RWPE2 (cell line): ENCODE measurements at regions not wholly inside any gene's neighbourhood (a gene's known extent, or its start where the extent isn't known, plus 50 kb on each side); places are given as distances from the start of the nearest gene placed in this dataset.
A peak's percentile ranks its signal among the peaks of the same experiment; 100 is the strongest.
"Not testable (repeated sequence)": the region's sequence is repeated elsewhere in the genome, so short reads cannot be mapped to it uniquely, and the experiment has no call there.

Experiments
- ATAC-seq: fragments of 200-7000 bp; cut with Tn5 transposase; 3 replicates; pipeline ENCODE4 v1.9.1; 2021; ENCODE audit warnings: low read depth
- DNase-seq: peaks from one replicate; pipeline ENCODE4 v3.0.0-alpha.2; 2020; ENCODE audit warnings: low spot score
- H3K27ac ChIP-seq: fragments of 450-650 bp; 2 replicates; pipeline ENCODE4 v1.5.1; 2017; ENCODE audit warnings: mild to moderate bottlenecking; ENCODE audit not compliant: poor library complexity, severe bottlenecking
- H3K27me3 ChIP-seq: fragments of 250-450 bp; sonication (Bioruptor Pico); 2 replicates; pipeline ENCODE4 v1.5.1; 2021; ENCODE audit warnings: mild to moderate bottlenecking, moderate library complexity; ENCODE audit not compliant: insufficient read depth, poor library complexity, severe bottlenecking
- H3K36me3 ChIP-seq: fragments of 250-450 bp; sonication (Bioruptor Pico); 2 replicates; pipeline ENCODE4 v1.5.1; 2020; ENCODE audit warnings: low read depth, mild to moderate bottlenecking, moderate library complexity
- H3K4me1 ChIP-seq: fragments of 250-450 bp; sonication (Bioruptor Pico); 2 replicates; pipeline ENCODE4 v1.5.1; 2021; ENCODE audit warnings: mild to moderate bottlenecking, moderate library complexity; ENCODE audit not compliant: insufficient read depth, poor library complexity, severe bottlenecking
- H3K4me3 ChIP-seq: fragments of 250-450 bp; sonication (Bioruptor Pico); 2 replicates; pipeline ENCODE4 v1.5.1; 2021; ENCODE audit warnings: mild to moderate bottlenecking, moderate library complexity; ENCODE audit not compliant: severe bottlenecking
- H3K9me3 ChIP-seq: fragments of 250-450 bp; sonication (Bioruptor Pico); 2 replicates; pipeline ENCODE4 v1.5.1; 2021; ENCODE audit warnings: mild to moderate bottlenecking, moderate library complexity; ENCODE audit not compliant: severe bottlenecking
- CTCF ChIP-seq: fragments of 450-650 bp; IDR thresholded peaks from one replicate; pipeline ENCODE4 v1.5.1; 2017; ENCODE audit warnings: mild to moderate bottlenecking, moderate library complexity; ENCODE audit not compliant: poor library complexity, severe bottlenecking

- H3K27ac ChIP-seq, result no peak overlapping the region
- H3K4me3 ChIP-seq, result no peak overlapping the region
- no peak for DNase-seq
- no peaks in the 10 kb centered on the region for H3K36me3 ChIP-seq
- peaks cover 8% of the 10 kb centered on the region for H3K9me3 ChIP-seq
- TF ChIP-seq CTCF, result no peak
- no peak for ATAC-seq
- H3K27me3 ChIP-seq, result no peaks in the 10 kb centered on the region
- no peaks in the 10 kb centered on the region for H3K4me1 ChIP-seq
Observed at GRCh38 chr5:179459771-179460170, 90.6 kb upstream of the RUFY1 start.

GRCh38 chr5:179457612-179458011, 92.7 kb upstream of the RUFY1 start:
- ATAC-seq, result no peak
- TF ChIP-seq CTCF, result no peak
- Histone ChIP-seq H3K36me3 (no peaks in the 10 kb centered on the region), H3K27ac (no peak overlapping the region), H3K4me3 (no peak overlapping the region), H3K27me3 (no peaks in the 10 kb centered on the region), H3K9me3 (peaks cover 8% of the 10 kb centered on the region), H3K4me1 (no peaks in the 10 kb centered on the region)
- no peak for DNase-seq

GRCh38 chr5:179456075-179456474, 94.3 kb upstream of the RUFY1 start:
- not testable (repeated sequence) for H3K9me3 ChIP-seq, H3K27ac ChIP-seq, H3K4me3 ChIP-seq, ATAC-seq, H3K36me3 ChIP-seq, H3K4me1 ChIP-seq, H3K27me3 ChIP-seq
- DNase-seq, result peak; percentile 66

GRCh38 chr5:179455320-179455719, 95.0 kb upstream of the RUFY1 start:
- H3K9me3 ChIP-seq, result peaks cover 8% of the 10 kb centered on the region
- DNase-seq (no peak), ATAC-seq (no peak)
- H3K27me3 ChIP-seq, result no peaks in the 10 kb centered on the region
- no peak overlapping the region for H3K4me3 ChIP-seq
- no peak for TF ChIP-seq CTCF
- no peak overlapping the region for H3K27ac ChIP-seq
- H3K36me3 ChIP-seq, result no peaks in the 10 kb centered on the region
- H3K4me1 ChIP-seq, result no peaks in the 10 kb centered on the region

GRCh38 chr5:179454356-179454755, 96.0 kb upstream of the RUFY1 start:
- no peak for TF ChIP-seq CTCF
- DNase-seq (no peak), ATAC-seq (no peak)
- Histone ChIP-seq H3K9me3 (peaks cover 8% of the 10 kb centered on the region), H3K27me3 (no peaks in the 10 kb centered on the region), H3K36me3 (no peaks in the 10 kb centered on the region), H3K4me3 (no peak overlapping the region), H3K27ac (no peak overlapping the region), H3K4me1 (no peaks in the 10 kb centered on the region)
